H1 (cell line): ENCODE measurements at regions not wholly inside any gene's neighbourhood (a gene's known extent, or its start where the extent isn't known, plus 50 kb on each side); places are given as distances from the start of the nearest gene placed in this dataset.

Source experiments
- CTCF ChIA-PET: fragments of 300-600 bp; sonication (Branson Sonifier 250); formaldehyde crosslinking; loops from one replicate; lab custom pipeline; 2021; ENCODE audit not compliant: partially characterized antibody; lab: Charles Lee
- POLR2A ChIA-PET: fragments of 300-600 bp; sonication (Branson Sonifier 250); formaldehyde crosslinking; loops from one replicate; lab custom pipeline; 2021; ENCODE audit warnings: inconsistent platforms; ENCODE audit not compliant: partially characterized antibody; lab: Charles Lee
- DNase-seq, 2 experiments: peaks; one replicate each; pipeline versions ENCODE4 v3.0.0 to v3.0.0-alpha.2; 2010 to 2022; ENCODE audit warnings: low spot score in 2 of 2, low read depth in 1 of 2, mixed read lengths in 1 of 2
- FAIRE-seq: peaks from 2 replicates; lab custom pipeline; 2011; peaks lifted over from hg19 to GRCh38; lab: Jason Lieb, UNC
- H2AFZ ChIP-seq: 2 replicates; pipeline ENCODE4 v1.8.1; 2012; ENCODE audit warnings: low read length, inconsistent platforms
- H2AK5ac ChIP-seq: 2 replicates; pipeline ENCODE4 v1.6.1; 2013; ENCODE audit warnings: low read depth, low read length
- H2BK120ac ChIP-seq: replicated peaks from 2 replicates; pipeline ENCODE3; 2013; ENCODE audit warnings: low read depth, low read length, inconsistent platforms
- H2BK12ac ChIP-seq: 2 replicates; pipeline ENCODE4 v1.6.1; 2013; ENCODE audit warnings: low read depth, low read length
- H2BK15ac ChIP-seq: 2 replicates; pipeline ENCODE4 v1.6.1; 2013; ENCODE audit warnings: low read length
- H2BK20ac ChIP-seq: 2 replicates; pipeline ENCODE4 v1.6.1; 2013; ENCODE audit warnings: low read length
- H2BK5ac ChIP-seq: 2 replicates; pipeline ENCODE4 v1.6.1; 2013; ENCODE audit warnings: low read depth, low read length
- H3K14ac ChIP-seq: 2 replicates; pipeline ENCODE4 v1.6.1; 2013; ENCODE audit warnings: inconsistent platforms; ENCODE audit not compliant: insufficient read length
- H3K18ac ChIP-seq: 2 replicates; pipeline ENCODE4 v1.6.1; 2013; ENCODE audit warnings: low read length; ENCODE audit errors: extremely low read depth
- H3K23ac ChIP-seq: 2 replicates; pipeline ENCODE4 v1.6.1; 2013; ENCODE audit warnings: inconsistent platforms; ENCODE audit not compliant: insufficient read length
- H3K23me2 ChIP-seq: 2 replicates; pipeline ENCODE4 v1.6.1; 2013; ENCODE audit warnings: low read depth, low read length
- H3K27ac ChIP-seq: 2 replicates; pipeline ENCODE4 v1.6.1; 2011; ENCODE audit warnings: low read depth, low read length, inconsistent platforms
- H3K27me3 ChIP-seq, 4 experiments: replicated peaks in 1 of 4; 1 replicate in 1 of 4; 2 replicates in 3 of 4; pipeline versions ENCODE4 v1.6.1 to v1.8.1; 2011 to 2013; ENCODE audit warnings: low read length in 3 of 4, mild to moderate bottlenecking in 3 of 4, inconsistent platforms in 2 of 4, mixed read lengths in 2 of 4, moderate library complexity in 1 of 4; ENCODE audit not compliant: control insufficient read depth in 3 of 4, insufficient read depth in 3 of 4; ENCODE audit errors: extremely low read depth in 1 of 4
- H3K36me3 ChIP-seq, 4 experiments: 2 replicates each; pipeline versions ENCODE4 v1.6.1 to v1.8.1; 2011 to 2013; ENCODE audit warnings: mild to moderate bottlenecking in 4 of 4, low read length in 3 of 4, moderate library complexity in 2 of 4, control low read depth in 1 of 4, inconsistent platforms in 1 of 4; ENCODE audit not compliant: insufficient read depth in 4 of 4, control insufficient read depth in 2 of 4
- H3K4ac ChIP-seq: replicated peaks from 2 replicates; pipeline ENCODE3; 2013; ENCODE audit warnings: low read length, low read depth, mixed read lengths, inconsistent platforms; ENCODE audit not compliant: insufficient read length
- H3K4me1 ChIP-seq, 4 experiments: replicated peaks in 1 of 4; 1 replicate in 1 of 4; 2 replicates in 3 of 4; pipeline versions ENCODE4 v1.6.1 to v1.8.1; 2011 to 2013; ENCODE audit warnings: low read length in 3 of 4, inconsistent platforms in 2 of 4, mixed read lengths in 1 of 4; ENCODE audit not compliant: insufficient read depth in 4 of 4, control insufficient read depth in 3 of 4
- H3K4me2 ChIP-seq, 2 experiments: 2 replicates each; pipeline versions ENCODE4 v1.6.1 to v1.8.1; 2011 to 2013; ENCODE audit warnings: low read depth in 2 of 2, low read length in 2 of 2, control low read depth in 1 of 2, inconsistent platforms in 1 of 2, mild to moderate bottlenecking in 1 of 2; ENCODE audit not compliant: insufficient read depth in 1 of 2
- H3K4me3 ChIP-seq, 4 experiments: fragments of 200-600, 300-600 bp in 1 of 4; sonication (generic), shearing (Covaris generic), sonication (Bioruptor Twin) in 1 of 4; 2 replicates each; pipeline versions ENCODE4 v1.5.1 to v1.8.1; 2011 to 2016; ENCODE audit warnings: low read length in 4 of 4, low read depth in 3 of 4, control low read depth in 2 of 4, inconsistent platforms in 2 of 4, mild to moderate bottlenecking in 2 of 4, mixed read lengths in 1 of 4, moderate library complexity in 1 of 4; ENCODE audit not compliant: insufficient read depth in 2 of 4; ENCODE audit errors: extremely low read depth in 1 of 4
- H3K56ac ChIP-seq: replicated peaks from 2 replicates; pipeline ENCODE3; 2013; ENCODE audit warnings: low read depth, mild to moderate bottlenecking, mixed read lengths, low read length, inconsistent platforms; ENCODE audit not compliant: insufficient read length
- H3K79me1 ChIP-seq: 2 replicates; pipeline ENCODE4 v1.6.1; 2013; ENCODE audit warnings: low read depth, low read length, control low read depth
- H3K79me2 ChIP-seq, 2 experiments: 2 replicates each; pipeline versions ENCODE4 v1.6.1 to v1.8.1; 2012 to 2013; ENCODE audit warnings: low read length in 2 of 2, mild to moderate bottlenecking in 2 of 2, inconsistent platforms in 1 of 2; ENCODE audit not compliant: insufficient read depth in 2 of 2, control insufficient read depth in 1 of 2
- H3K9ac ChIP-seq, 4 experiments: replicated peaks in 1 of 4; 1 replicate in 1 of 4; 2 replicates in 3 of 4; pipeline versions ENCODE4 v1.6.1 to v1.8.1; 2011 to 2013; ENCODE audit warnings: low read depth in 3 of 4, low read length in 3 of 4, control low read depth in 2 of 4, mild to moderate bottlenecking in 2 of 4, moderate library complexity in 2 of 4, inconsistent platforms in 1 of 4; ENCODE audit errors: extremely low read depth in 1 of 4
- H3K9me3 ChIP-seq, 2 experiments: 2 replicates each; pipeline versions ENCODE4 v1.6.1 to v1.8.1; 2012 to 2013; ENCODE audit warnings: mild to moderate bottlenecking in 2 of 2, moderate library complexity in 2 of 2, control low read depth in 1 of 2, inconsistent platforms in 1 of 2, low read depth in 1 of 2, low read length in 1 of 2, mixed read lengths in 1 of 2; ENCODE audit not compliant: insufficient read depth in 2 of 2
- H4K20me1 ChIP-seq, 2 experiments: replicated peaks in 1 of 2; 2 replicates each; pipeline versions ENCODE3 to v1.8.1; 2011 to 2013; ENCODE audit warnings: inconsistent platforms in 2 of 2, low read length in 2 of 2, mild to moderate bottlenecking in 1 of 2; ENCODE audit not compliant: insufficient read depth in 2 of 2, control insufficient read depth in 1 of 2
- H4K5ac ChIP-seq: 2 replicates; pipeline ENCODE4 v1.6.1; 2013; ENCODE audit warnings: low read length, low read depth, mixed read lengths, inconsistent platforms; ENCODE audit not compliant: insufficient read length
- H4K8ac ChIP-seq: 2 replicates; pipeline ENCODE4 v1.8.0; 2013; ENCODE audit warnings: mild to moderate bottlenecking, moderate library complexity, low read length, inconsistent platforms; ENCODE audit not compliant: insufficient read depth; ENCODE audit errors: extremely low read depth
- H4K91ac ChIP-seq: replicated peaks from 2 replicates; pipeline ENCODE3; 2013; ENCODE audit warnings: low read length, mixed read lengths, inconsistent platforms; ENCODE audit not compliant: insufficient read length
- ASH2L ChIP-seq: fragments of 200-600, 300-600 bp; sonication (generic); IDR thresholded peaks from one replicate; pipeline ENCODE4 v1.7.1; 2017; ENCODE audit warnings: low read length
- CBX5 ChIP-seq: fragments of 300-800, 300-1000 bp; sonication (generic); IDR thresholded peaks from 2 replicates; pipeline ENCODE4 v1.7.1; 2016; ENCODE audit warnings: antibody characterized with exemption, low read length, low read depth
- CHD2 ChIP-seq: IDR thresholded peaks from 2 replicates; pipeline ENCODE4 v1.6.1; 2012; ENCODE audit warnings: low read length, improper control_type of control experiment
- CTCF ChIP-seq, 3 experiments: IDR thresholded peaks; 1 replicate in 2 of 3; 2 replicates in 1 of 3; pipeline versions ENCODE4 v1.5.1 to v1.6.1; 2011; ENCODE audit warnings: low read length in 3 of 3, mild to moderate bottlenecking in 3 of 3, inconsistent platforms in 2 of 3, low read depth in 1 of 3, moderate library complexity in 1 of 3; ENCODE audit not compliant: insufficient read depth in 1 of 3; ENCODE audit errors: control extremely low read depth in 1 of 3
- GTF2F1 ChIP-seq: IDR thresholded peaks from 2 replicates; pipeline ENCODE4 v1.6.1; 2012; ENCODE audit warnings: low read depth, low read length, improper control_type of control experiment, borderline replicate concordance
- RAD21 ChIP-seq, 2 experiments: IDR thresholded peaks in 1 of 2; conservative IDR thresholded peaks in 1 of 2; 2 replicates each; pipeline ENCODE4 v1.6.1; 2011; ENCODE audit warnings: low read depth in 2 of 2, low read length in 2 of 2, improper control_type of control experiment in 1 of 2, inconsistent platforms in 1 of 2, mild to moderate bottlenecking in 1 of 2, moderate library complexity in 1 of 2
- RBBP5 ChIP-seq: IDR thresholded peaks from 2 replicates; pipeline ENCODE4 v1.7.1; 2012; ENCODE audit warnings: low read depth, mild to moderate bottlenecking, inconsistent platforms, low read length, moderate library complexity, borderline replicate concordance
- SRF ChIP-seq: IDR thresholded peaks from 2 replicates; pipeline ENCODE4 v1.6.1; 2011; ENCODE audit warnings: mild to moderate bottlenecking, low read depth, low read length, moderate library complexity
- WGBS, 2 experiments: shearing (Covaris generic) in 1 of 2; methylation state at CpG; one replicate each; pipeline versions ENCODE4 v1.1.6 to v1.1.7; 2013 to 2015; ENCODE audit warnings: low lambda C conversion rate in 2 of 2, mixed read lengths in 2 of 2, inconsistent platforms in 1 of 2, low coverage in 1 of 2, missing lambda C conversion rate in 1 of 2; ENCODE audit not compliant: insufficient replicate concordance in 2 of 2, insufficient coverage in 1 of 2, insufficient read length in 1 of 2; ENCODE audit errors: extremely low coverage in 1 of 2, missing lambda C conversion rate in 1 of 2; 5-methylcytosine and 5-hydroxymethylcytosine counted together

DNA sequence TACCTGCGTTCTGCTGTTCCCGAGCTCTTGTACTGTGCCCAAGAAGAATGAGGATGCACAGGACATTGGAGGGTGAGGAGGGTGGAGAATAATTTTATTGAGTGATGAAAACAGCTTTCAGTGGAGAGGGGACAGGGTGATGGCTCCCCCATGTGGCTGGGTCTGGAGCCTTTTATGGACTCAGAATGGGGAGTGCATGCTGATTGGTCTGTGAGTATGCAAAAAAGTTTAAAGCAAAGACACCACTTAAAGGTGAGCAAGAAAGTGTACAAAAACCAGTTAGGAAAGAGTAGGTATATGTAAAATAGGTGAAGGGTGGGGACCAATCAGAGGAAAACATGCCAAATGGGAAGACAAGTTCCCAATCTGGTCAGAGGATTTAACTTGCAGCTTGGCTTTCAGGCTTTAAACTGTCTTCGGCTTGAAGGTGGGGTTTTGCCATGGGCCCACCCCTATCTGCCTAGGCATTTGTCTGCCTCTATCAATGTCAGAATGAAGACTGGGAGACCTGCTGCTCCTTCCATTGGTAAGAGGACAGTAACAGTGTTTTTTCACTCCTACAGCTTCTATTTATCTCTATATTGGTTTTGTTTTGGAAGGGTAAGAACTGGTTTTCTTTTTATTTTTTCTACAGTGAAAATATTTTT, 118.0 kb upstream of the RAI14 start:
- Histone ChIP-seq H2AFZ (peak overlapping the region; percentile 82; the same call in 1 of the 2 replicates), H3K9ac (no peak overlapping the region; a peak in 1 of 7 replicates), H3K9me3 (no peaks in the 10 kb centered on the region), H4K91ac (peak overlapping the region; percentile 11), H3K4me3 (no peak overlapping the region), H3K14ac (no peak overlapping the region), H2BK120ac (no peak overlapping the region), H4K5ac (no peak overlapping the region), H3K27ac (no peak overlapping the region), H2BK20ac (no peak overlapping the region), H2AK5ac (no peak overlapping the region), H3K23me2 (no peaks in the 10 kb centered on the region; the same call in 1 of the 2 replicates), H3K56ac (no peak overlapping the region), H4K8ac (no peak overlapping the region), H3K4ac (no peak overlapping the region), H2BK5ac (no peak overlapping the region), H3K4me1 (peaks cover 0 to 19% (median 6%) of the 10 kb centered on the region in 4 experiments; a peak in 4 of 7 replicates), H3K4me2 (no peak overlapping the region), H4K20me1 (no peaks in the 10 kb centered on the region), H3K18ac (0 out of 2 replicates have a peak overlapping the region, but pooled peaks have one; percentile 16), H2BK12ac (no peak overlapping the region; the same call in 1 of the 2 replicates), H3K23ac (no peak overlapping the region), H3K36me3 (no peaks in the 10 kb centered on the region), H2BK15ac (no peak overlapping the region), H3K79me2 (no peaks in the 10 kb centered on the region), H3K27me3 (no peaks in the 10 kb centered on the region), H3K79me1 (no peaks in the 10 kb centered on the region)
- ChIA-PET POLR2A (interaction anchor here (0.9 kb wide), 1 partner anchor 8 kb away, joined by 3 read pairs; no protein-coding TSS in a partner anchor), CTCF (interaction anchor here (0.6 to 4.0 kb wide), 27 partner anchors 9 to 465 kb away, joined by 3 to 31 read pairs (median 4); no protein-coding TSS in a partner anchor)
- no peak for DNase-seq
- 76% methylated on average over 3 of the region's 3 CpGs; no CpG with 5 or more reads in 1 of the 2 experiments for WGBS, 2 experiments
- peak; percentile 91 for FAIRE-seq
- TF ChIP-seq GTF2F1: no peak
- TF ChIP-seq ASH2L: no peak
- 0 out of 2 replicates have a peak, but pooled peaks have one; percentile 43 for TF ChIP-seq SRF
- no peak for TF ChIP-seq CBX5
- TF ChIP-seq RBBP5: no peak
- TF ChIP-seq RAD21 (IDR thresholded peaks at IDR 0.05 in 1 of 2, conservative IDR thresholded peaks at IDR 0.05 in 1 of 2; ENCODE audit: low read depth in 2 of 2, low read length in 2 of 2): peak; percentile 60 to 66
- TF ChIP-seq CTCF (IDR thresholded peaks at IDR 0.05; ENCODE audit: control extremely low read depth in 1 of 3, insufficient read depth in 1 of 3, low read depth in 1 of 3, low read length in 3 of 3): peak; percentile 44 to 71 (median 51)
- no peak for TF ChIP-seq CHD2
